ENCODE measurements at regions not wholly inside any gene's neighbourhood (a gene's known extent, or its start where the extent isn't known, plus 50 kb on each side); places are given as distances from the start of the nearest gene placed in this dataset.

DNA sequence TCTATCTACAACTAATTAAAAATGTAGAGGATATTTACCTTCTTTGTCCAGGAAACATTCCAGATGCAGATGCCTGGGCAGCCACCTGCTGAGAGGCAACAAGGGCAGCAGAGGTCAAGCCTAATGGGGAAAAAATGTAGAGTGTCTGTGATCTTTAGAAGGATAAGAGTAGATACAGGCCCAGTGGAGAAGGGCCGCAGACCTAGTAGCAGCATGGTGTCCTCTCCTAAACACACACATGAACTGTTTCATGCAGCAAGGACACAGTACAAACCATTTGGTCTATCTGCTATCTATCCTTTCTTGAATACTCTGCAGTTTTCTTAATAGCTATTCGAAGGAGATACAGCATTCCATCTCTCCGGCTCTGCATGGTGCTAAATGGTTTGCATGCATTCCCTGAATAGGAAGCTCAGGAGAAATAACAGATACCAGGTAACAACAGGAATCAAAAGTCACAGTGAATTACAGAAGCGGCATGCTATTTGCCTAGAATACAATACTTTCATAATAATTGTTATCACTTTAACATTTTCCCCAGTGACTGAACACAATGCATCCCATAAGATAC is 107.3 kb downstream of the ZNF608 start:
- 91% methylated on average over 4 of the region's 4 CpGs for WGBS, 2 donors

DNA sequence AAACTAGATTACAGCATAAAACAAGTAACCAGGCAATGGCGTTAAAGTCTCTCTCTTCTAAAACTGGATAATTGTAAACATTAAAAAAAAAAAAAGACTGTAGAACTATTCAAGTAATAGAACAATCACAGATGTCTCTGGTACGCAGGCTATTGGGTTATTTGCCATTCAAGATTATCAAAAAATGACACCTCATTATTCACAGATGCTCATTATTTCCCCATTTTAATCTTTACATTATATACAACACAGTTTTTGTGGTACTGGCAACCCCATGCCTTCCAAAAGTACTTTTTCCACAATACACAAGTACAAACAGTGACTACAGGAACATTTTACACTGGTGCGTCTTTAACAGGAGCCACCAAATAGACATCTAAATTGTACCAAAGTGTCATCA is 109.4 kb downstream of the ZNF608 start:
- H3K4me1 ChIP-seq (ENCODE audit: control insufficient read depth in 2 of 2, insufficient read depth in 2 of 2, low read length in 1 of 2): no peaks in the 10 kb centered on the region
- WGBS, 2 donors: 94% methylated on average over 3 of the region's 3 CpGs
- no peaks in the 10 kb centered on the region for H3K27me3 ChIP-seq (ENCODE audit: control insufficient read depth in 1 of 2, insufficient read depth in 2 of 2, low read length in 2 of 2)
- H3K27ac ChIP-seq (ENCODE audit: low read depth in 2 of 2, low read length in 1 of 2): no peak overlapping the region
- no peaks in the 10 kb centered on the region for H3K9me3 ChIP-seq (ENCODE audit: control insufficient read depth in 2 of 2, insufficient read depth in 1 of 2, low read depth in 1 of 2, low read length in 1 of 2)
- no peaks in the 10 kb centered on the region for H3K36me3 ChIP-seq (ENCODE audit: control insufficient read depth in 2 of 2, insufficient read depth in 2 of 2, low read length in 1 of 2)
- H3K4me3 ChIP-seq (ENCODE audit: low read depth in 1 of 2, low read length in 2 of 2): no peak overlapping the region

More for the DNA sequence above, 107.3 kb downstream of the ZNF608 start:
- no peaks in the 10 kb centered on the region for H3K4me1 ChIP-seq (ENCODE audit: control insufficient read depth in 2 of 2, insufficient read depth in 2 of 2, low read length in 1 of 2)
- H3K27me3 ChIP-seq (ENCODE audit: control insufficient read depth in 1 of 2, insufficient read depth in 2 of 2, low read length in 2 of 2): no peaks in the 10 kb centered on the region
- no peak overlapping the region for H3K27ac ChIP-seq (ENCODE audit: low read depth in 2 of 2, low read length in 1 of 2)
- H3K9me3 ChIP-seq (ENCODE audit: control insufficient read depth in 2 of 2, insufficient read depth in 1 of 2, low read depth in 1 of 2, low read length in 1 of 2): no peaks in the 10 kb centered on the region
- H3K4me3 ChIP-seq (ENCODE audit: low read depth in 1 of 2, low read length in 2 of 2): no peak overlapping the region
- H3K36me3 ChIP-seq (ENCODE audit: control insufficient read depth in 2 of 2, insufficient read depth in 2 of 2, low read length in 1 of 2): no peaks in the 10 kb centered on the region

GRCh38 chr5:124634741-124635323 is 111.6 kb downstream of the ZNF608 start:
- H3K9me3 ChIP-seq (ENCODE audit: control insufficient read depth in 2 of 2, insufficient read depth in 1 of 2, low read depth in 1 of 2, low read length in 1 of 2): no peaks in the 10 kb centered on the region
- H3K4me1 ChIP-seq (ENCODE audit: control insufficient read depth in 2 of 2, insufficient read depth in 2 of 2, low read length in 1 of 2): no peaks in the 10 kb centered on the region
- WGBS, 2 donors: 42 to 47% methylated on average over 3 of the region's 3 CpGs
- no peak overlapping the region for H3K27ac ChIP-seq (ENCODE audit: low read depth in 2 of 2, low read length in 1 of 2)
- no peak overlapping the region for H3K4me3 ChIP-seq (ENCODE audit: low read depth in 1 of 2, low read length in 2 of 2)
- H3K36me3 ChIP-seq (ENCODE audit: control insufficient read depth in 2 of 2, insufficient read depth in 2 of 2, low read length in 1 of 2): no peaks in the 10 kb centered on the region
- no peaks in the 10 kb centered on the region for H3K27me3 ChIP-seq (ENCODE audit: control insufficient read depth in 1 of 2, insufficient read depth in 2 of 2, low read length in 2 of 2)

DNA sequence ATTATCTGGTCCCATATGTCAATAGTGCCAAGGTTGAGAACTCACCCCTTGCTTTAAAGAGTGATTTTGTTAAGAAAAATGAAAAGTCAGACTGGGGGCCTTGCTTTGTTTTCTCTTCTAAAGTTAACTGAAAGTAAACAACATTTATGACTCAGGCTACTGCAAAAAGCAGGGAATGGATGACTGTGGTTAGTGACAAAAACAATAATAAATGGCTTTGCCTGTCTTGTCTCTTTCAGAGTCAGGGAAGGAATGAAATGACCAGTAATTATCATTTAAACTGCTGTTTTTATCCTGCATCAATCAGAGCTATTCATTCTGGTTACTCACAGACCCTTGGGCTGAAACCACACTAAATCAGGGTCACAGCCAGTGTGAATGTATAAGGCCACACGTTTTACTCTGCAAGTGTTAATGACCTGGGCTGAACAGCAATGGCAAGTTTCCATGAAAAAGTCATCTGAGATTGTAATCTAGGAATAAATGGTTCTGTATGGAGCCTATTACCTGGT is 112.2 kb downstream of the ZNF608 start:
- no peaks in the 10 kb centered on the region for H3K9me3 ChIP-seq (ENCODE audit: control insufficient read depth in 2 of 2, insufficient read depth in 1 of 2, low read depth in 1 of 2, low read length in 1 of 2)
- H3K27ac ChIP-seq (ENCODE audit: low read depth in 2 of 2, low read length in 1 of 2): no peak overlapping the region
- WGBS, 2 donors: 35 to 37% methylated on average over 1 of the region's 1 CpG
- H3K4me3 ChIP-seq (ENCODE audit: low read depth in 1 of 2, low read length in 2 of 2): no peak overlapping the region
- H3K4me1 ChIP-seq (ENCODE audit: control insufficient read depth in 2 of 2, insufficient read depth in 2 of 2, low read length in 1 of 2): no peaks in the 10 kb centered on the region
- no peaks in the 10 kb centered on the region for H3K27me3 ChIP-seq (ENCODE audit: control insufficient read depth in 1 of 2, insufficient read depth in 2 of 2, low read length in 2 of 2)
- H3K36me3 ChIP-seq (ENCODE audit: control insufficient read depth in 2 of 2, insufficient read depth in 2 of 2, low read length in 1 of 2): no peaks in the 10 kb centered on the region

GRCh38 chr5:124633209-124633608 is 113.2 kb downstream of the ZNF608 start:
- no peaks in the 10 kb centered on the region for H3K9me3 ChIP-seq (ENCODE audit: control insufficient read depth in 2 of 2, insufficient read depth in 1 of 2, low read depth in 1 of 2, low read length in 1 of 2)
- no peaks in the 10 kb centered on the region for H3K27me3 ChIP-seq (ENCODE audit: control insufficient read depth in 1 of 2, insufficient read depth in 2 of 2, low read length in 2 of 2)
- no peak overlapping the region for H3K27ac ChIP-seq (ENCODE audit: low read depth in 2 of 2, low read length in 1 of 2)
- H3K4me1 ChIP-seq (ENCODE audit: control insufficient read depth in 2 of 2, insufficient read depth in 2 of 2, low read length in 1 of 2): no peaks in the 10 kb centered on the region
- no peak overlapping the region for H3K4me3 ChIP-seq (ENCODE audit: low read depth in 1 of 2, low read length in 2 of 2)
- WGBS, 2 donors: 87 to 90% methylated on average over 5 of the region's 5 CpGs
- H3K36me3 ChIP-seq (ENCODE audit: control insufficient read depth in 2 of 2, insufficient read depth in 2 of 2, low read length in 1 of 2): no peaks in the 10 kb centered on the region

DNA sequence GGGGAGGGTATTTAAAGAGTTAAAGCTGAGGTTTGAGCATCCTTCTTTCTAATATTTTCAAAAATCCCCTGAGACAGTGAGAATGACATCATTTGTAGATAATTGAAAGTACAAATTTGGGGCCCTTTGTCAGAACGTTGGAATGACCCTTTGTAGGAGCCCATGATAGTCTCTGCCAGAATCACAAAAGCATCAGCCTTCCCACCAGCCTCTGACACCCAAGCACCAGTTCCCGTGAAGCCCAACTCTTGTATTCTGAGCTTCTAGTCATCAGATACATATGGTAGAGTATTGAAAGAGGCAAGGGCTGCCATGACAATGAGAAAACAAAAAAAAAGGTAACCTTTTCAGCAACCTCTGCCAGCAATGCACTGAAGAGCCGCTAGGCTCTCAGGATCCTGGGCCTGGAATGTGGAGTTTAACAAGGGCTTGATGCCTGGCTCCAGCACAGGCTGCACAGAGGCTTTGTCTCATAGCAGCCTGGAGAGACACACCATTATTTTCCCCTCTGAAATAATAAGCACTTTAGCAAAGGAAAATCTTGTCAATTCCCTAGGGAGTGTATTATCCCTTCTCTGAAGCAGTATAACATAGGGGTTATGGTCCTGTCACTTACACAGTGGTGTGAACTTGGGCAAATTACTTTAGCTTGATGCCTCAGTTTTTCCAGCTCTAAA is 114.4 kb downstream of the ZNF608 start:
- Histone ChIP-seq H3K27ac (ENCODE audit: low read depth in 2 of 2, low read length in 1 of 2) (no peak overlapping the region), H3K36me3 (ENCODE audit: control insufficient read depth in 2 of 2, insufficient read depth in 2 of 2, low read length in 1 of 2) (no peaks in the 10 kb centered on the region), H3K4me1 (ENCODE audit: control insufficient read depth in 2 of 2, insufficient read depth in 2 of 2, low read length in 1 of 2) (no peaks in the 10 kb centered on the region), H3K27me3 (ENCODE audit: control insufficient read depth in 1 of 2, insufficient read depth in 2 of 2, low read length in 2 of 2) (no peaks in the 10 kb centered on the region), H3K4me3 (ENCODE audit: low read depth in 1 of 2, low read length in 2 of 2) (no peak overlapping the region), H3K9me3 (ENCODE audit: control insufficient read depth in 2 of 2, insufficient read depth in 1 of 2, low read depth in 1 of 2, low read length in 1 of 2) (no peaks in the 10 kb centered on the region)
- WGBS, 2 donors: 65 to 69% methylated on average over 3 of the region's 3 CpGs

- WGBS, 2 donors: 68 to 81% methylated on average over 5 of the region's 5 CpGs
- Histone ChIP-seq H3K27ac (ENCODE audit: low read depth in 2 of 2, low read length in 1 of 2) (no peak overlapping the region), H3K36me3 (ENCODE audit: control insufficient read depth in 2 of 2, insufficient read depth in 2 of 2, low read length in 1 of 2) (no peaks in the 10 kb centered on the region), H3K4me3 (ENCODE audit: low read depth in 1 of 2, low read length in 2 of 2) (no peak overlapping the region), H3K9me3 (ENCODE audit: control insufficient read depth in 2 of 2, insufficient read depth in 1 of 2, low read depth in 1 of 2, low read length in 1 of 2) (no peaks in the 10 kb centered on the region), H3K4me1 (ENCODE audit: control insufficient read depth in 2 of 2, insufficient read depth in 2 of 2, low read length in 1 of 2) (no peaks in the 10 kb centered on the region), H3K27me3 (ENCODE audit: control insufficient read depth in 1 of 2, insufficient read depth in 2 of 2, low read length in 2 of 2) (no peaks in the 10 kb centered on the region)
Measured at GRCh38 chr5:124630767-124631704, 115.4 kb downstream of the ZNF608 start.

DNA sequence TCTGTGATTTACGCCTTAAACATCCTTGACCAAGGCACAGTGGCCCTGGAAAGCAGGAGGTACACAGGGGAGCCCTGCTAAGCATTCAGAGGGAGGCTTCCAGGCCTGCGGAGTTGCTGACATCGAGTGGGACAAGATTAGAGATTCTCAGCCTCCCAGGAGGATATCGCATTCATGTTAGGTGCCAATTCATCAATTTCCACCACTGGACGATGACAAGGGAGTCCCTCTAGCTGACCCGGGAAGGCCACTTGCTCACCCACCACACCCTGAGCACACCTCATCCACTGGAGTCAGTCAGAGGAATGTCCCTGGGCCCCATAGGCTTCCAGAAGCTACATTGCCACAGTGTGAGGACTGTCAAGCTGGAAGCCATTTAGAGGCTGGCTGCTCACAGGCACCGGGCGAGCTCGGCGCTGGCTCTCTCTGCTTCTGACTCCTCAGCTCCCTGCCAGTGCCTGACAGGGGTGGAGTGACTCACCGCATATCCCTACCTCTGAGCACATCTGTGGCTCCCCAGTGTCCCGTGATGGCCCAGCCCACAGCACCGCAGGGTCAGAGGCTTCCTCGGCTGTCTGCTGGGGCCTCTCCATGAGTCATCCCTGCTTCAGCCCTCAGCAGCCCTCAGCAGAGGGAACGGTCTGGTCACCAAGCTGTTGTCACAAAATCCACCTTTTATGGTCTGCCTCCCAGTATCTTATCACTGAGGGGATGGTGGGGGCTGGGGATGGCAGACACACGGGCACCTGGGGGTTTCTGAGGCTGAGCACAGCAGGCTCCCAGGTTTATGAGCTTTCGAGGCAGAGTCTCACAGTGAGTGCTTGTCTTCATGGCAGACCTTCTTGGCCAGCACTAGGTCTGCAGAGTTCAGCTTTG is 117.5 kb downstream of the ZNF608 start:
- Histone ChIP-seq H3K27ac (ENCODE audit: low read depth in 2 of 2, low read length in 1 of 2) (no peak overlapping the region), H3K4me3 (ENCODE audit: low read depth in 1 of 2, low read length in 2 of 2) (no peak overlapping the region)
- WGBS, 2 donors: 80% methylated on average over 17 of the region's 17 CpGs

More for the DNA sequence above, 117.5 kb downstream of the ZNF608 start:
- Histone ChIP-seq H3K9me3 (ENCODE audit: control insufficient read depth in 2 of 2, insufficient read depth in 1 of 2, low read depth in 1 of 2, low read length in 1 of 2) (no peaks in the 10 kb centered on the region), H3K27me3 (ENCODE audit: control insufficient read depth in 1 of 2, insufficient read depth in 2 of 2, low read length in 2 of 2) (no peaks in the 10 kb centered on the region), H3K36me3 (ENCODE audit: control insufficient read depth in 2 of 2, insufficient read depth in 2 of 2, low read length in 1 of 2) (no peaks in the 10 kb centered on the region), H3K4me1 (ENCODE audit: control insufficient read depth in 2 of 2, insufficient read depth in 2 of 2, low read length in 1 of 2) (no peaks in the 10 kb centered on the region)

All from esophagus (tissue), 2 donors.